Natural killer cell (primary cell): ENCODE measurements at regions not wholly inside any gene's neighbourhood (a gene's known extent, or its start where the extent isn't known, plus 50 kb on each side); places are given as distances from the start of the nearest gene placed in this dataset.
"Not testable (repeated sequence)": the region's sequence is repeated elsewhere in the genome, so short reads cannot be mapped to it uniquely, and the experiment has no call there.

Source experiments
- ATAC-seq, 3 donors: fragments of 150-1000 bp in 2 of 3; fragments of 200-7000 bp in 1 of 3; cut with Tn5 transposase; 1 replicate in 1 of 3; 2 replicates in 2 of 3; pipeline ENCODE4 v1.10.0; 2021; ENCODE audit warnings: mild to moderate bottlenecking in 2 of 3, moderate library complexity in 2 of 3
- DNase-seq, 2 donors: peaks; one replicate each; pipeline versions ENCODE4 v3.0.0 to v3.0.0-alpha.2; 2013 to 2021; ENCODE audit warnings: mixed read lengths in 1 of 2
- H3K27ac ChIP-seq: one replicate; pipeline ENCODE4 v1.5.1; 2013; ENCODE audit warnings: mild to moderate bottlenecking, low read length
- H3K27me3 ChIP-seq: one replicate; pipeline ENCODE4 v1.6.1; 2013; ENCODE audit warnings: low read length; ENCODE audit not compliant: control insufficient read depth, insufficient read depth
- H3K36me3 ChIP-seq: one replicate; pipeline ENCODE4 v1.6.1; 2013; ENCODE audit warnings: low read length; ENCODE audit not compliant: control insufficient read depth, insufficient read depth
- H3K4me1 ChIP-seq: one replicate; pipeline ENCODE4 v1.6.1; 2013; ENCODE audit warnings: low read length; ENCODE audit not compliant: control insufficient read depth, insufficient read depth
- H3K4me3 ChIP-seq: one replicate; pipeline ENCODE4 v1.5.1; 2013; ENCODE audit warnings: low read length
- H3K9me3 ChIP-seq: one replicate; pipeline ENCODE4 v1.6.1; 2013; ENCODE audit warnings: low read length; ENCODE audit not compliant: control insufficient read depth, insufficient read depth
- H3K27ac Mint-ChIP-seq, 2 donors: one replicate each; pipeline ENCODE4 v1.8.0; 2022; ENCODE audit warnings: mild to moderate bottlenecking in 2 of 2, mixed read lengths in 2 of 2, moderate library complexity in 1 of 2
- H3K27me3 Mint-ChIP-seq, 2 donors: one replicate each; pipeline ENCODE4 v1.8.0; 2022; ENCODE audit warnings: low read depth in 2 of 2, mixed read lengths in 2 of 2
- H3K36me3 Mint-ChIP-seq: one replicate; pipeline ENCODE4 v1.8.0; 2022; ENCODE audit warnings: mixed read lengths
- H3K4me1 Mint-ChIP-seq, 2 donors: one replicate each; pipeline ENCODE4 v1.8.0; 2022; ENCODE audit warnings: mixed read lengths in 2 of 2
- H3K4me3 Mint-ChIP-seq: one replicate; pipeline ENCODE4 v1.8.0; 2022; ENCODE audit warnings: mild to moderate bottlenecking, moderate library complexity, mixed read lengths
- H3K9me3 Mint-ChIP-seq, 2 donors: one replicate each; pipeline ENCODE4 v1.8.0; 2022; ENCODE audit warnings: mixed read lengths in 2 of 2
- WGBS: methylation state at CpG from one replicate; pipeline ENCODE4 v1.1.7; 2013; ENCODE audit warnings: missing lambda C conversion rate; ENCODE audit not compliant: insufficient coverage; 5-methylcytosine and 5-hydroxymethylcytosine counted together
- intact Hi-C: fragments of 100-400 bp; cut with micrococcal nuclease; formaldehyde crosslinking; loops from one replicate; pipeline ENCODE4 v1.14.2; 2022
- TF ChIP-seq, protein P1 (sequence below): fragments of 200-600 bp; IDR thresholded peaks from one replicate; pipeline ENCODE4 v1.8.0; 2022; ENCODE audit warnings: antibody characterized with exemption

GRCh38 chr5:74390822-74391221 lies 249.7 kb downstream of the ENC1 start:
- Mint-ChIP-seq H3K4me3 (no peak overlapping the region), H3K9me3 (no peaks in the 10 kb centered on the region), H3K27me3 (no peaks in the 10 kb centered on the region), H3K27ac (no peak overlapping the region), H3K4me1 (peaks cover 0 to 7% of the 10 kb centered on the region in 2 donors), H3K36me3 (no peaks in the 10 kb centered on the region)
- no peak for ATAC-seq
- TF ChIP-seq, protein P1, sequence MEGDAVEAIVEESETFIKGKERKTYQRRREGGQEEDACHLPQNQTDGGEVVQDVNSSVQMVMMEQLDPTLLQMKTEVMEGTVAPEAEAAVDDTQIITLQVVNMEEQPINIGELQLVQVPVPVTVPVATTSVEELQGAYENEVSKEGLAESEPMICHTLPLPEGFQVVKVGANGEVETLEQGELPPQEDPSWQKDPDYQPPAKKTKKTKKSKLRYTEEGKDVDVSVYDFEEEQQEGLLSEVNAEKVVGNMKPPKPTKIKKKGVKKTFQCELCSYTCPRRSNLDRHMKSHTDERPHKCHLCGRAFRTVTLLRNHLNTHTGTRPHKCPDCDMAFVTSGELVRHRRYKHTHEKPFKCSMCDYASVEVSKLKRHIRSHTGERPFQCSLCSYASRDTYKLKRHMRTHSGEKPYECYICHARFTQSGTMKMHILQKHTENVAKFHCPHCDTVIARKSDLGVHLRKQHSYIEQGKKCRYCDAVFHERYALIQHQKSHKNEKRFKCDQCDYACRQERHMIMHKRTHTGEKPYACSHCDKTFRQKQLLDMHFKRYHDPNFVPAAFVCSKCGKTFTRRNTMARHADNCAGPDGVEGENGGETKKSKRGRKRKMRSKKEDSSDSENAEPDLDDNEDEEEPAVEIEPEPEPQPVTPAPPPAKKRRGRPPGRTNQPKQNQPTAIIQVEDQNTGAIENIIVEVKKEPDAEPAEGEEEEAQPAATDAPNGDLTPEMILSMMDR, result no peak
- 94% methylated on average over 1 of the region's 2 CpGs for WGBS
- Histone ChIP-seq H3K36me3 (no peaks in the 10 kb centered on the region), H3K27ac (no peak overlapping the region), H3K9me3 (no peaks in the 10 kb centered on the region), H3K4me1 (no peaks in the 10 kb centered on the region), H3K4me3 (no peak overlapping the region), H3K27me3 (no peaks in the 10 kb centered on the region)
- intact Hi-C loops, result no loop called here
- DNase-seq, result no peak

- H3K27ac Mint-ChIP-seq, result no peak overlapping the region
- H3K4me1 ChIP-seq, result no peaks in the 10 kb centered on the region
These were observed 250.3 kb downstream of the ENC1 start for GRCh38 chr5:74390306-74390637.

DNA sequence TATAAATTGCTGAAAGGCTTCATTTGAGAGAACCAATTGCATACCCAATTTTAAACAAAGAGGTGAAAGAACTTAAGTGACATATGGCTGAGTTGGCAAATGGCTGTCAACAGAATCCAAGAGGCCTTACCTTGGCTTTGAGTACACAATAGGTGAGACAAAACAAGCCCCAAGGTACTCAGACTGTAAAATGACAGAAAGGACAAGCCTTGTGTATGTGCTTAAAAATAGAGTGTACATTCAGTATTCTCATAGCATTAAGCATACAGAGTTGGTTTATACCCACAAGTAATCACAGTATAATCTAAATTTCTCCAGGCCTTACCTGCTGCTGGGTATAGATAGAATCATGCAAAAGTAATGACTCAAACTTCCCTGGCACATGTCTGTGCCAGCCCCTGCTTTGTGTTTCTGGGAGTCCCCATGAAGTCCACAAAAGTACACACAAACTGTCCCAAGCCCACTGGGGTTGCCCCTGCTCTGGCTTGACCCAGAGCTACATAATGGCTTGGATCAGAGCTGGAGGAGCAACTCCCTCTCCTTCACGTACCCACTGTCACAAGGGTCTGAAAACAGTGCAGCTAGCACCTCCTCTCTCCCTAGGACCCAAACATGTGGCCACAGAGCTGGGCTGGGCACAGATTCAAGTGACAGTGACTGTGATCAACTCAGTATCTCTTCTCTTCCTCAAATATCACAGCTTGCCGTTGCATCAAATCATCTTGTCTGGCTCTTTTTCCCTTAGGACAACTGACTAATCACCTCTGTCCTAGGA lies 250.8 kb downstream of the ENC1 start:
- Histone ChIP-seq H3K27ac (no peak overlapping the region), H3K4me1 (no peaks in the 10 kb centered on the region), H3K36me3 (no peaks in the 10 kb centered on the region), H3K9me3 (no peaks in the 10 kb centered on the region), H3K27me3 (no peaks in the 10 kb centered on the region), H3K4me3 (no peak overlapping the region)
- 90% methylated on average over 2 of the region's 2 CpGs for WGBS
- H3K27ac Mint-ChIP-seq, result no peak overlapping the region
- no peak overlapping the region for H3K4me3 Mint-ChIP-seq
- H3K4me1 Mint-ChIP-seq, result peaks cover 0 to under 1% of the 10 kb centered on the region in 2 donors
- ATAC-seq (peak in 1 of 3 donors; percentile 27), DNase-seq (no peak)
- no peaks in the 10 kb centered on the region for H3K36me3 Mint-ChIP-seq
- no peaks in the 10 kb centered on the region for H3K9me3 Mint-ChIP-seq
- TF ChIP-seq, protein P1, result no peak
- peaks cover 5 to 10% of the 10 kb centered on the region in 2 donors for H3K27me3 Mint-ChIP-seq
- intact Hi-C loops, result no loop called here

More at GRCh38 chr5:74390306-74390637, 250.3 kb downstream of the ENC1 start:
- Mint-ChIP-seq H3K4me1 (peaks cover 0 to 6% of the 10 kb centered on the region in 2 donors), H3K4me3 (no peak overlapping the region), H3K9me3 (no peaks in the 10 kb centered on the region), H3K27me3 (peaks cover 0 to 5% of the 10 kb centered on the region in 2 donors), H3K36me3 (no peaks in the 10 kb centered on the region)
- WGBS, result no CpG with 5 or more reads among the region's 1 CpG
- Histone ChIP-seq H3K27me3 (no peaks in the 10 kb centered on the region), H3K4me3 (no peak overlapping the region), H3K36me3 (no peaks in the 10 kb centered on the region), H3K9me3 (no peaks in the 10 kb centered on the region), H3K27ac (no peak overlapping the region)
- DNase-seq (no peak), ATAC-seq (no peak)
- intact Hi-C loops, result no loop called here
- TF ChIP-seq, protein P1, result no peak

DNA sequence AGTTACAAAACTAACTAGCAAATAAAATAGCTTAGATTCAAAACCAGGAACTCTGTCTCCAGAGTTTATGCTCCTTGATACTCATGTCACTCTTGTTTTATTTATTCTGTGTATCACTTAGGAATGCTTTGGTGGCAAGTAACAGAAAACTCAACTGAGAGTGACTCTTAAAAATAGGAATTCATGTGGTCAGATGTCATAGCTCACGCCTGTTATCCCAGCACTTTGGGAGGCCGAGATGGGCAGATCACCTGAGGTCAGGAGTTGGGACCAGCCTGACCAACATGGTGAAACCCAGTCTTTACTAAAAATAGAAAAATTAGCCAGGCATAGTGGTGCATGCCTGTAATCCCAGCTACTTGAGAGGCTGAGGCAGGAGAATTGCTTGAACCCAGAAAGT lies 252.1 kb downstream of the ENC1 start:
- H3K4me3 ChIP-seq, H3K36me3 Mint-ChIP-seq, H3K4me1 ChIP-seq, H3K27ac ChIP-seq, H3K4me3 Mint-ChIP-seq, DNase-seq, H3K27ac Mint-ChIP-seq, H3K9me3 Mint-ChIP-seq, ATAC-seq, H3K27me3 ChIP-seq, H3K4me1 Mint-ChIP-seq, H3K36me3 ChIP-seq, intact Hi-C loops, H3K9me3 ChIP-seq: not testable (repeated sequence)
- WGBS, result 86% methylated on average over 2 of the region's 2 CpGs
- H3K27me3 Mint-ChIP-seq, result peaks cover 11 to 17% of the 10 kb centered on the region in 2 donors
